Ascending aorta (tissue), 2 donors: ENCODE measurements at regions not wholly inside any gene's neighbourhood (a gene's known extent, or its start where the extent isn't known, plus 50 kb on each side); places are given as distances from the start of the nearest gene placed in this dataset.

Experiments
- DNase-seq, 2 donors: peaks; one replicate each; pipeline ENCODE4 v3.0.0-alpha.2; 2019; ENCODE audit warnings: low spot score in 2 of 2
- H3K27ac ChIP-seq, 2 donors: fragments of 200-600 bp; sonication (generic); one replicate each; pipeline ENCODE4 v1.5.1; 2016 to 2017; ENCODE audit warnings: mild to moderate bottlenecking in 1 of 2
- H3K27me3 ChIP-seq: fragments of 200-600 bp; sonication (generic); one replicate; pipeline ENCODE4 v1.5.1; 2017
- H3K36me3 ChIP-seq, 2 donors: fragments of 200-600 bp; sonication (generic); one replicate each; pipeline ENCODE4 v1.5.1; 2016
- H3K4me1 ChIP-seq, 2 donors: fragments of 200-600 bp; sonication (generic); one replicate each; pipeline ENCODE4 v1.5.1; 2016 to 2017; ENCODE audit warnings: mild to moderate bottlenecking in 1 of 2
- H3K4me3 ChIP-seq, 2 donors: fragments of 200-600 bp; sonication (generic); one replicate each; pipeline ENCODE4 v1.5.1; 2016 to 2017; ENCODE audit warnings: mild to moderate bottlenecking in 1 of 2
- H3K9me3 ChIP-seq, 2 donors: fragments of 200-600 bp; sonication (generic); one replicate each; pipeline ENCODE4 v1.5.1; 2016
- CTCF ChIP-seq, 3 experiments: fragments of 200-600 bp in 2 of 3; fragments of 450-650 bp in 1 of 3; sonication (generic) in 2 of 3; IDR thresholded peaks; one replicate each; pipeline ENCODE4 v1.5.1; 2016 to 2019; ENCODE audit warnings: antibody characterized with exemption in 3 of 3, mild to moderate bottlenecking in 1 of 3, moderate library complexity in 1 of 3
- intact Hi-C: fragments of 100-400 bp; cut with DNase I; formaldehyde crosslinking; loops from one replicate; pipeline ENCODE4 v1.15.1; 2023

- intact Hi-C loops = no loop called here
- no peak for TF ChIP-seq CTCF (IDR thresholded peaks at IDR 0.05)
- Histone ChIP-seq H3K27me3 (no peaks in the 10 kb centered on the region), H3K36me3 (no peaks in the 10 kb centered on the region), H3K4me1 (no peaks in the 10 kb centered on the region), H3K4me3 (no peak overlapping the region), H3K9me3 (no peaks in the 10 kb centered on the region), H3K27ac (no peak overlapping the region)
- DNase-seq = no peak
These were observed 185.1 kb downstream of the PDHA2 start for GRCh38 chr4:96025011-96025410.

- Histone ChIP-seq H3K27me3 (no peaks in the 10 kb centered on the region), H3K27ac (no peak overlapping the region), H3K4me3 (no peak overlapping the region), H3K36me3 (no peaks in the 10 kb centered on the region), H3K9me3 (no peaks in the 10 kb centered on the region), H3K4me1 (no peaks in the 10 kb centered on the region)
- peak in 1 of 3 experiments; percentile 19 for TF ChIP-seq CTCF (IDR thresholded peaks at IDR 0.05)
- no peak for DNase-seq
- intact Hi-C loops = no loop called here
These were observed 195.8 kb downstream of the PDHA2 start for GRCh38 chr4:96035727-96036126.

GRCh38 chr4:96036781-96037180 lies 196.9 kb downstream of the PDHA2 start:
- intact Hi-C loops = no loop called here

GRCh38 chr4:96037705-96038104 lies 197.8 kb downstream of the PDHA2 start:
- no peak for DNase-seq
- Histone ChIP-seq H3K9me3 (no peaks in the 10 kb centered on the region), H3K27me3 (no peaks in the 10 kb centered on the region), H3K27ac (no peak overlapping the region), H3K4me1 (no peaks in the 10 kb centered on the region), H3K4me3 (no peak overlapping the region), H3K36me3 (no peaks in the 10 kb centered on the region)
- intact Hi-C loops = no loop called here
- TF ChIP-seq CTCF (IDR thresholded peaks at IDR 0.05) = no peak

More at GRCh38 chr4:96036781-96037180, 196.9 kb downstream of the PDHA2 start:
- Histone ChIP-seq H3K27me3 (no peaks in the 10 kb centered on the region), H3K27ac (no peak overlapping the region), H3K4me3 (no peak overlapping the region), H3K9me3 (no peaks in the 10 kb centered on the region), H3K4me1 (no peaks in the 10 kb centered on the region), H3K36me3 (no peaks in the 10 kb centered on the region)
- TF ChIP-seq CTCF (IDR thresholded peaks at IDR 0.05) = no peak
- no peak for DNase-seq

GRCh38 chr4:96039217-96039616 lies 199.3 kb downstream of the PDHA2 start:
- intact Hi-C loops = no loop called here
- TF ChIP-seq CTCF (IDR thresholded peaks at IDR 0.05) = no peak
- Histone ChIP-seq H3K9me3 (no peaks in the 10 kb centered on the region), H3K36me3 (no peaks in the 10 kb centered on the region), H3K4me1 (no peaks in the 10 kb centered on the region), H3K27me3 (no peaks in the 10 kb centered on the region), H3K4me3 (no peak overlapping the region), H3K27ac (no peak overlapping the region)
- DNase-seq = no peak

GRCh38 chr4:96039803-96040436 lies 200.0 kb downstream of the PDHA2 start:
- H3K27me3 ChIP-seq = no peaks in the 10 kb centered on the region
- no peak overlapping the region for H3K4me3 ChIP-seq
- H3K4me1 ChIP-seq = no peaks in the 10 kb centered on the region
- H3K9me3 ChIP-seq = no peaks in the 10 kb centered on the region
- no peak overlapping the region for H3K27ac ChIP-seq
- H3K36me3 ChIP-seq = no peaks in the 10 kb centered on the region
- intact Hi-C loops = no loop called here
- no peak for TF ChIP-seq CTCF (IDR thresholded peaks at IDR 0.05)
- no peak for DNase-seq
